HG03280 (cell line): ENCODE measurements at regions not wholly inside any gene's neighbourhood (a gene's known extent, or its start where the extent isn't known, plus 50 kb on each side); places are given as distances from the start of the nearest gene placed in this dataset.
"Not testable (repeated sequence)": the region's sequence is repeated elsewhere in the genome, so short reads cannot be mapped to it uniquely, and the experiment has no call there.

Source experiments
- ATAC-seq: cut with Tn5 transposase; IDR thresholded peaks from one replicate; pipeline ENCODE4 v1.9.1; 2021; ENCODE audit warnings: mild to moderate bottlenecking, moderate library complexity; ENCODE audit not compliant: unreplicated experiment

DNA sequence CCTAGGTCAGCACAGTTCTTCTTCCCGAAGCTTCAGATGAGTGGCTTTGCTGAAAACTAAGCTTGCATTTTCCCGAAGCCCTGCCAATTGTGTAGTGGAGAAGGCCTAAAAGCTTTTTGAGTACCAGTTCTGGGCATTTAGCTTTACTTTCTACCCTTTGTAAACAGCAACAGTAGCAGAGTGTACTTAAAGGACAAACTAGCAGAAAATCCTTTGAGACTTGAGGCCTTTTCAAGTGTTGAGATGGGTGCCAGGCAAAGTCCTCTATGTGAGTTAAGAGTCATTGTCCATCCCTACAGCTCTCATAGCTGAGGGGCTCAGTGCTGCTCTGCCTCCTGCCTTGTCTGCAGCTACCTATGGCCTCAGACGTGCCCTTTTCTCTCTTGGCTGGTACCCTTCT is 368.2 kb downstream of the CCSER2 start:
- no peak for ATAC-seq

DNA sequence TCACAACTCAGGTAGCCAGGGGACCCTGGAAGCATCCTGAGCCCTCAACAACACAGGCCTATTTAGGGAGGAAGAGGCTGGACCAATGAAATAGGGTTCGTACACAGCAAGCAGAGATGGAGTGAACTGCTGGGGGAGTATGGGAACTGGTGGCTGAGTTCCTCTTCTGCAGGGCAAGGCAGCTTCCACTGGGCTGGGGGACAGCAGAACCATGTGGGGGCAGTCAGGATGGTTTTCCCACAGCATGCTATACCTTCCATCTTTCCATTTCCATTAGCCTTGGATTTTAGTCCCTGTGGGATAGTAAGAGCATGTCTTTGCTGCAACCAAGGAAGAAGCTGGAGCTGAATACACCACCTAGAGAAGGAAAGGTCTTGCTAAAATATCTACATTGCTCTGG is 370.6 kb downstream of the CCSER2 start:
- no peak for ATAC-seq

DNA sequence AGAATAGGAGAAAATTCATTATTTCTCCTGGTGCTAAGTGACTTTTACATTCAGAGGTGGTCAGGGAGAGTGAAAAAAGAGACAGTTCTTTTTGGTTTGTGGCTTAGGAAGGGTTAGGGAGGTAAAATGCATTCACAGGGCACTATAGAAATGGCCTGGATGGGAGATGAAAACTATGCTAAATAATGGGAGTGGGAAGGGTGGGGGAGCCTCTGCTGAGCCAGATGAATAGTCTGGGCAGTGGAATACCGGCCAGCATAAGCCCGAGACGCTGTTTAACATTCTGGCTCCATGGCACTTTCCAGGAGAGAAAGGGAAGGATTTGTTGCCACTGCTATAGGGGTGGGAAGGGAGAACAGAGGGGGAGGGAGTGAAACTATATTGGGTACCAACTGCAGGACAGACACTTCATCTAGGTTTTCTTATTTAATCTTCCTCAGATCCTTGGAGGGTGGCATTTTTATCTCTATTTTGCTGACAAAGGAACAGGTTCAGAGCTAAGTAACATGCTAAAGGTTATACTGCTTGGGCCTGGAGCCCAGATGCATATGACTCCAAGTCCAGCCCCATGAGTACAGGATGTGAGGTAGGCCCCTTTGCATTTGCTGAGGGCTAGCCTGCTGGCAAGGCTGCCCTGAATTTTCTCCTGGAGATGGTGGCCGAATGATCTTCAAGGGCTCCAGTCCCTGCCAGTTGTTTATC is 372.4 kb downstream of the CCSER2 start:
- ATAC-seq, result no peak

DNA sequence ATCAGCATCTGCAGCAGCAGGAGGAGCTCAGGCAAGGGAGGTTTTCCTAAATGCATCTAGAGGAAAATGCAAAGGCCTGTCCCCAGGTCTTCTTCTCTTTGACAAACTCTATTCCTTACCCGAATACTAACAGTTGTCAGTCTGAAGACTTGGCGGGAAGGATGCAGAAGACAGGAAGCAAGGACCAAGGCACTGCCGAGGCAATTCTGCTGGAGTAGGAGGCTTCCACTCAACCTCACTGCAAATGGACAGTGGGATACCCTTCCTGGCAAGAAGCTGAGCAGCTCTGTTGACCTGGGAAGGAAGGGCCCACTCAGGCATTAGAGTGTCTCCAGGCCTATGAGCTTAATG is 373.0 kb downstream of the CCSER2 start:
- ATAC-seq, result no peak

DNA sequence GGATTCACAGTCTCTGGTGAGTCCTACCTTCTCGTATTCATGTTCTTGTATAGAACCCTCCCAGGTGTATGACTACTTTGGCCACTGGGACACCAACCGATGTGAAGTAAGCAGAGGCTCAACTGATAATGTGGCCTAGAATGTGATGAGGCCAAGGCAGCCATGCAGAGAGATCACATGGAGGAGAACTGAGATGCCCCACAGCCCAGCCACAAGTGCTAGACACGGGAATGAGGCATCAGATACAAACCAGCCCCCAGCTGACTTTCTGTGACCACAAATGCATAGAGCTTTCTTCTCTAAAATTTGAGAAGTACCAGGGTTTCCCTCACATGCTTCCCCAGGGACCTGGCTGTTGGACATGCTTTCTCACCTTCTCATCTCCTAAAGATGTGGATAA is 375.7 kb downstream of the CCSER2 start:
- no peak for ATAC-seq

DNA sequence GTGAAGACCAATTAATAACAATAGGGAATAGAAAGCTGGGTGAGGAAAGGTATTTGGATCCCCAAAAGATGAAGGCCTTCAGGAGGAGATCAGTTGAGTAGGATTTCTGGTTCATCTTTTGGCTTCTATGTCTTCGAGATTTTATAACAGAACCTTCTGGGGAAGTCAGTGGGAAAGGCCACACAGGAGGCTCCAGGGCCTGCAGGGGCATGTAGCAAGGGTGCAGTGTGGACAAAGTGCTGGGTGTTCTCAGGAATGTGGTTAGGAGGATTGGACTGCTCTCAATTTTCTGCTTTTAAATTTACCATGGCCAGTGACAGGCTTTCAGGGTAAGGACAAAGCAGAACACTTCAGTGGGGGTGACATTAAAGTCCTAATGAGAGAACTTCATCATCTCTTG is 378.0 kb downstream of the CCSER2 start:
- no peak for ATAC-seq

DNA sequence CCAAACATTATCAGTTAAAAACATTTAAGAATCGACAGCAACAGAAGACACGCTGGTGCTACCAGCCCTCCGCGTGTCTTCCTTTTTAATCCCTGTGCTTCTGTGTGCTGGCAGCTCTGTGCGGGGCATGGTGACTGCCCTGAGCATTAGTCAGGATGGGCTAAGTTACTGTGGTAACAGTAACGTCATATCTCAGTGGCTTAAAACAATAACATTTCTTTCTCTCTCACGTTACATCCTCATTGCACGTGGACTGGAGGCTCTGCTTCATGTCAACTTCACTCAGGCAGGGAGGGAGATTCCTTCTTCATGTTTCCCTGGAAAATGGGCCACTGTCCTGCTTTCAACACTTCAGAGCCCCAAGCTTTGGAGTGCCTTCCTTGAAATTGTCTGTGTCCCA is 378.5 kb downstream of the CCSER2 start:
- ATAC-seq, result no peak

DNA sequence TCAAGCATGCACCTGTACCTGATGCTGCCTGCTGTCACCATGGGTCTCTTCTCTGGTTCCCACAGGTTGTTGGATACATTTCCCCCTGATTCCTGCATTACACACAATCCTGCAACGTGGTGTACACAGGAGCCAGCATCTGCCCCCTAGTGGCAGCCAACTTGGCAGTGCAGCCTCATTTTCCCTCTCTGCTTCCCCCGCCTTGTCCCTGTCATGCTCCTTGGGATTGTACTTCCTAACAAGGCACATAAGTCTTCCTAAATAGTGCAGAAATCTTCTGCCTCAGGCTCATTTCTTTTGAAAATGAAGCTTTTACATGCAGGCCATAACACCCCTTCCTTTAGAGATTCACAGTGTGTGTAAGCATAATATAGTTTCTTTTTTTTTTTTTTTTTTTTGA is 387.5 kb downstream of the CCSER2 start:
- peak; percentile 60 for ATAC-seq

DNA sequence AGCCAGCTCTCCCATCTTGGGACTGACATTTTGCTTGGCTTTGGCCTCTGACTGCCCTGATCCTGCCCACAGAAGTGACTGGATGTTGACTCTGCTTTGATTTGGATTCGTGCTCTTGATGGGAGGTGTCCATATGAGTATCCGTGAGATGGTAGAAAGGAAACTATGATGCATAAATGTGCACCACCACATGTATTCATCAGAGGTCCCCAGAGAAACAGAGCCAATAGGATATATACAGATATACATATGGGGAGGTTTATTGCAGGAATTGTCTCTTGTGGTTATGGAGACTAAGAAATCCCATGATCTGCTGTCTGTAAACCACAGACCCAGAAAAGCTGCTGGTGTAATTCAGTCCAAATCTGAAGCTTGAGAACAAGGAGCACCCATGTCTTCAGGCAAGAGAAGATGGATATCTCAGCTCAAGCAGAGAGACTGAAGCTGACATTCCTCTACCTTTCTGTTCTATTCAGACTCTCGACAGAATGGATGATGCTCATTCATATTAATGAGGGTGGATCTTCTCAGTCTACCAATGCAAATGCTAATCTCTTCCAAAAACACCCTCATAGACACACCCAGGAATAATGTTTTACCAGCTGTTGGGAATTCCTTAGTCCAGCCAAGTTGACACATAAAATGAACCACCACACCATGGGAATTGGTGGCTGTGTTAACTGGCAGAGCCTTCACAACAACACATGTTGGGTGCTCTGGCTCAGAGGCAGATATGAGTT is 390.7 kb downstream of the CCSER2 start:
- ATAC-seq, result no peak

DNA sequence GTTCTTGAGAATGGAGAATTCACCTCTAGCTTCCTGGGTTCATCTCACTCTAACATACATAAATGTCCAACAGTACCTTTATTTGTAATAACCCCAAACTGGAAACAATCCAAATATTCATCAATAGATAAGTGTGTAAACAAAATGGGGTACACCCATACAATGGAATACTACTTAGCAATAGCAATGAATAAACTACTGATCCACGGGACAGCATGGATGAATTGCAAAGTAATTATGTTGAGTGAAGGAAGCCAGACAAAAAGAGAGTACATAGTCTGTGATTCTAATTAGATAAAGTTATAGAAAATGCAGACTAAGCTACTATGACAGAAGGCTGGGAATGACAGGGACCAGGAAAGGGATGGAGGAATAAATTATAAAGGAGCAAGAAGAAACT is 391.3 kb downstream of the CCSER2 start:
- no peak for ATAC-seq

DNA sequence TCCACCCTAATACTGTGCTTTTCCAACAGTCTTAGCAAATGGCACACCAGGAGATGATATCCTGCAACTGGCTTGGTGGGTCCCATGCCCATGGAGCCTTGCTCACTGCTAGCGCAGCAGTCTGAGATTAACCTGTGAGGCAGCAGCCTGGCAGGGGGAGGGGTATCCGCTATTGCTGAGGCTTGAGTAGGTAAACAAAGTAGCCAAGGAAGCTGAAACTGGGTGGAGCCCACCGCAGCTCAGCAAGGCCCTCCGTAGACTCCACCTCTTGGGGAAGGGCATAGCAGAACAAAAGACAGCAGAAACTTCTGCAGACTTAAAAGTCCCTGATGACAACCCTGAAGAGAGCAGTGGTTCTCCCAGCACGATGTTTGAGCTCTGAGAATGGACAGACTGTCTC is 399.0 kb downstream of the CCSER2 start:
- ATAC-seq, result no peak

DNA sequence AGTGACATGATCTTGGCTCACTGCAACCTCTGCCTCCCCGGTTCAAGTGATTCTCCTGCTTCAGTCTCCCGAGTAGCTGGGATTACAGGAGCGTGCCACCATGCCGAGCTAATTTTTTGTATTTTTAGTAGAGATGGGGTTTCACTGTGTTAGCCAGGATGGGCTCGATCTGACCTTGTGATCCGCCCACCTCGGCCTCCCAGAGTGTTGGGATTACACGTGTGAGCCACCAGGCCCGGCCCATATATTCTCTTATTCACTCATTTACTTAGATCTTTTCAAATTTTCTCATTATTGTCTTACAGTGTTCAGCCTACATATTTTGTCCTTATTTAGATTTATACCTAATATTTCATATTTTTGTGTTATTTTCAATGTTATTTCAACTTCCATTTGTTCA is 410.7 kb downstream of the CCSER2 start:
- ATAC-seq, result not testable (repeated sequence)

DNA sequence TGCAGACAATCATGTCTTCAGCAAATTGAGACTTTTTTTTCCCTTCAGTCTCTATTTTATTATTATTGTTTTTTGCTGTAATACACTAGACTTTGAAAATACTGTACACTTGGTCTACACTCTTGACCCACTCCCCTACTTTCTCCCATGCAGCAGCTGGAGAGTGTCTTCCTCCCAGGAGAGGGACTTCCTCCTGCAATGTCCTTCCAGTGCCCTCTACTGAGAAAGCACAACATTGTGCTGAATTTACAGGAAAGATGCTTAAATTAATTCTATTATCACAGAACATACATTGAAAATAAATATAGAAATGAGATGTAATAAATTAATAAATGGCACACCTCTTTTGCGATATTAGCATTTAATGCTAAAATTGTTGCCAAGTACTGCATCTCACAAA is 411.3 kb downstream of the CCSER2 start:
- no peak for ATAC-seq

DNA sequence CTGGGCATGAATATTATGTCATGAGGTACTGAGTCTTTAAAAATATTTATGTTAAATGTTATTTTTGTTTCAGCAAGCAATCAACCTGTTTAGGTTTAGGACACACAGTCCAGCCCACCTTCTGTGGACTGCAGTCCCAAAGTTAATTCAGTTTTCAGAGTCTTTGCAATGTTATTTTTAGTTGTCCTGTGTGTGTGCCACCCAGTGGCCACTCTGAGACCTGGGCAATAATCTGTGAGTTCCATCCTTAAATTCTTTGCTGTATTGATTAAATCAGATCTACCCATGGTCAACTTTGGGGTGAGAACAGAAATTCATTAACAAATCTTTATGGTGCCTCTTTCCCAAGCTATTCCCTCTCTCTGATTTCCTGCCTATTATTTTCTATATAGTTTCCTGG is 415.1 kb downstream of the CCSER2 start:
- no peak for ATAC-seq

DNA sequence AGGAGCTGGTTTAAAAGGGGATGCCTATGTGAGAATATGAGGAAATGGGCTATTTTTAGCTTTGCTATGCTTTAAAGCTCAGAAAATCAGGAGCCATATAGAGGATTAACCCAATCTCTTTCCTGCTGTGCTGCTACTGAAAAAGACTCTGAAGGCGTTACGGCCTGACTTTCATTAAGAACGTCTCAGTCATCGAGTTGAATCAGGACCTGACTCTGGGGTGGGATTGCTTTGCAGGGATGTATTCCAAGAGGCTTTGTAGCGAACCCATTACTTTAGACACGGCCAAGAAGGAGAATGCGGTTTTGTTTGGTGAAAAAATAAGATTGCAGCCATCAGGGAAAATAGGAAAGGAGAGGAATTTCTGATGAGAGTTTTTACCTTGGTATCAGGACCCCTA is 426.9 kb downstream of the CCSER2 start:
- no peak for ATAC-seq

DNA sequence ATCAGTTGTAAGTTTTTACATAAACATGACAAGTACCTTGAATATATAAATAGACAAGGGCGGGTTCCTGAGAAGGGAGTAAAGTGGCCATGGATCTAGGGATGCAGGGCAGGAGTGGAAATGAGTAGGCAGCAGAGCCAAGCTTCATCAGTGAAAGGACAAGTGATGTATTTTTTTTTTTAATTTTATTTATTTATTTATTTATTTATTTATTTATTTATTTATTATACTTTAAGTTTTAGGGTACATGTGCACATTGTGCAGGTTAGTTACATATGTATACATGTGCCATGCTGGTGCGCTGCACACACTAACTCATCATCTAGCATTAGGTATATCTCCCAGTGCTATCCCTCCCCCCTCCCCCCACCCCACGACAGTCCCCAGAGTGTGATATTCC is 428.3 kb downstream of the CCSER2 start:
- not testable (repeated sequence) for ATAC-seq

DNA sequence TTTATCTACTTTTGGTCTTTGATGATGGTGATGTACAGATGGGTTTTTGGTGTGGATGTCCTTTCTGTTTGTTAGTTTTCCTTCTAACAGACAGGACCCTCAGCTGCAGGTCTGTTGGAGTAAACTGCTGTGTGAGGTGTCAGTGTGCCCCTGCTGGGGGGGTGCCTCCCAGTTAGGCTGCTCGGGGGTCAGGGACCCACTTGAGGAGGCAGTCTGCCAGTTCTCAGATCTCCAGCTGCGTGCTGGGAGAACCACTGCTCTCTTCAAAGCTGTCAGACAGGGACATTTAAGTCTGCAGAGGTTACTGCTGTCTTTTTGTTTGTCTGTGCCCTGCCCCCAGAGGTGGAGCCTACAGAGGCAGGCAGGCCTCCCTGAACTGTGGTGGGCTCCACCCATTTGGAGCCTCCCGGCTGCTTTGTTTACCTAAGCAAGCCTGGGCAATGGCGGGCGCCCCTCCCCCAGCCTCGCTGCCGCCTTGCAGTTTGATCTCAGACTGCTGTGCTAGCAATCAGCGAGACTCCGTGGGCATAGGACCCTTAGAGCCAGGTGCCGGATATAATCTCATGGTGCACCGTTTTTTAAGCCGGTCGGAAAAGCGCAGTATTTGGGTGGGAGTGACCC is 433.7 kb downstream of the CCSER2 start:
- ATAC-seq, result not testable (repeated sequence)

DNA sequence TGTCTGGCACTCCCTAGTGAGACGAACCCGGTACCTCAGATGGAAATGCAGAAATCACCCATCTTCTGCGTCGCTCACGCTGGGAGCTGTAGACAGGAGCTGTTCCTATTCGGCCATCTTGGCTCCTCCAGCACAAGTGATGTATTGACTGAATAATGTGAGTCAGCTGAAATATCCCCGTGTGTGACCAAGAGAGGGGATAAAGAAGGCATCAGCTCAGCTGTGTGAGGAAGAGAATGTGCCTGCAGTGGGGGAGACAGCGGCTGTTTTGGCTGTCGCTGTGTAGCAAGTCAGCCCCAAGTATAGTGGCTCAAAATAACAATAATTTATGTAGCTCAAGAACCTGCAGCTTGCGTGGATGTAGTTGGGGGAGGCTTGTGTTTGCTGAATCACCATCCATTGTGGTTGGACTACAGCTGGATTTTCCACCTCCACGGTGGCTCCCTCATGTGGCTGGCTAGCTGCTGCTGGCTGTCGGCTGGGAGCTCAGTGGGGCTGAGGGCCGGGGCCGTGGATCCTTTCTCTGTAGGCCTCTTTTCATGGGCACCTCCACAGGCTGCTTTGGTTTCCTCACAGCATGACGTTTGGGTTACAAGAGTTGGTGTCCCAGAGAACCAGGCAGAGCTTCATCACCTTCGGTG is 434.5 kb downstream of the CCSER2 start:
- no peak for ATAC-seq

DNA sequence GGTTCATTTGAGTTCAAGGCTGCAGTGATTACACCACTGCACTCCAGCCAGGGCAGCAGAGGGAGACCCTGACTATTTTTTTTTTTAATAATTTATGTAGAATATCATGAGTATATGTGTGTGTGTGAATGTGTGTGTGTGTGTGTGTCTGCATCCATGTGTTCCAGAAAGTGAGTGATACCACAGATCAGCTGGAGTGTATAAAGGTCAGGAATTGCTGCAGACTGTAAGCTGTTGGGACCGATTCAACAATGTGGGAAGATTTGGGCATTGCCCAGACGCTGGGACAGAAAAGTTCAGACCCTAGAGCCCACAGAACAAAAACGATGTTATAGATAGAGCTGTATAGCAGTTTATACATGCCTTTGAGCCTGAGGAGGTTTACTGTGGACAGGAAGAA is 435.6 kb downstream of the CCSER2 start:
- no peak for ATAC-seq

DNA sequence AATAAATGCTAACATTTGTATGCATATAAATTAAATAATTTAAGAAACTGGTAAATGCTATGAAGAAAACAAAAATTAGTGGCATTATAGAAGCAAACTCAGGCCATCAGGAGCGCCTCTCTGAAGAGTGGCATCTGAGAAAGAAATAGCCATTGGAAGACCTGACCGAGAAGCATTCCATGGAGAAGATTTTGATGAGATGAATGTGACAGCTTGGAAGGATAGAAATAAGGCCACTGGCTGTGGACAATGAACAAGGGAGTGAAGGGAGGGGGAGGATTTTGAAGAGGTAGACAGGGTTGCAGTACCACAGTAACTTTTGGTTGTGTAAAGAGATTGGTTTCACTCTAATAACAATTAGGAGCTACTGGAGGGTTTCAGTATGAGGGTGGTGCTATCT is 436.7 kb downstream of the CCSER2 start:
- no peak for ATAC-seq

DNA sequence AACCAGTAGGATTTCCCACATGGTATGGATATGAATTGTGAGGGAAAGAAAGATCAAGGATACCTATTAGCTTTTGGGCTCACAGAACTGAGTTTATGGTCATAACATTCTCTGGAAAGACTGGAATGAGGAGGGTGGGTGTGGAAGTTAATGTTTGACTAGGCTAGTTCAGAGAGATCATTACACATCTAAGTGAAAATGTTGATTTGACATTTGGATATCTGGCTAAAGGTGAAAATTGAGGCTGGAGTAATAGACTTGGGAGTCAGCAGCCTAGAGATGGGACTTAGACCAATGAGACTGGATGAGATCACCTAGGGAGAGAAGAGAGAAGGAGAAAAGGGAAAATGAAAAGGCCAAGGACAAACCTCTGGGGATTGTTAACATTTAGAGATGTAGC is 437.3 kb downstream of the CCSER2 start:
- no peak for ATAC-seq

DNA sequence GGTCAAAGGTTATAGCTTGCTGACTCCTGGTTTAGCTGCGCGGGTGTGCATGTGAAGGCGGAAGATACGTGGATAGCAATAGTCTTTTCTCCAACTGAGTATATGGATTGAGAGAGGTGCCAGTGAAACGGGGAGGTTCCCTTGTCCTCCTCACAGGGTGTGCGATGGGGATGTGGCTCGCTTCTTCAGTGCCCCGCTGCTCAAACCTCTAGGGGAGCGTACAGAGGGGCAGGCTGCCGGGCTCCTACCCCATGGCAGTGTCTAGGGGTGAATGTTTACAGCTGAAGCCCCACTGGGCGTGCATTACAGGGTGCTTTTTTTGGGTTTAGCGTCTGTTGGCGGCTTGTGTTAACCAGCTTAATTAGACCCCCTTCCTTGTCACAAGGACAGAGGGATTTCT is 438.5 kb downstream of the CCSER2 start:
- ATAC-seq, result no peak
